IMR-90 (cell line): ENCODE measurements at regions not wholly inside any gene's neighbourhood (a gene's known extent, or its start where the extent isn't known, plus 50 kb on each side); places are given as distances from the start of the nearest gene placed in this dataset.

Experiments used
- CTCF ChIP-seq: conservative IDR thresholded peaks from 2 replicates; pipeline ENCODE4 v1.5.1; 2012; ENCODE audit warnings: mild to moderate bottlenecking, low read depth, low read length, improper control_type of control experiment
- ELK1 ChIP-seq: fragments of 150-350 bp; IDR thresholded peaks from 2 replicates; pipeline ENCODE4 v1.6.1; 2016; ENCODE audit warnings: low read depth, mild to moderate bottlenecking, low read length, moderate library complexity, borderline replicate concordance
- FOS ChIP-seq: fragments of 150-350 bp; IDR thresholded peaks from 2 replicates; pipeline ENCODE4 v1.6.1; 2016; ENCODE audit warnings: low read depth, low read length
- MXI1 ChIP-seq: IDR thresholded peaks from 2 replicates; pipeline ENCODE4 v1.6.1; 2012; ENCODE audit warnings: low read depth, mild to moderate bottlenecking, low read length, moderate library complexity, borderline replicate concordance
- NFE2L2 ChIP-seq: fragments of 150-350 bp; IDR thresholded peaks from 2 replicates; pipeline ENCODE4 v1.6.1; 2016; ENCODE audit warnings: low read depth, mild to moderate bottlenecking, low read length
- POLR2A ChIP-seq: IDR thresholded peaks from 2 replicates; pipeline ENCODE4 v1.6.1; 2012; ENCODE audit warnings: mild to moderate bottlenecking, low read depth, low read length
- RAD21 ChIP-seq: IDR thresholded peaks from 2 replicates; pipeline ENCODE4 v1.6.1; 2012; ENCODE audit warnings: low read length, improper control_type of control experiment
- RCOR1 ChIP-seq: IDR thresholded peaks from 2 replicates; pipeline ENCODE4 v1.6.1; 2012; ENCODE audit warnings: mild to moderate bottlenecking, low read length, improper control_type of control experiment; ENCODE audit not compliant: insufficient replicate concordance
- RFX5 ChIP-seq: IDR thresholded peaks from 2 replicates; pipeline ENCODE4 v1.8.0; 2012; ENCODE audit warnings: low read depth, mild to moderate bottlenecking, low read length, moderate library complexity
- USF2 ChIP-seq: fragments of 150-350 bp; IDR thresholded peaks from 2 replicates; pipeline ENCODE4 v1.6.1; 2017; ENCODE audit warnings: mild to moderate bottlenecking, antibody characterized with exemption, low read length, low read depth

GRCh38 chr13:44030615-44031014 lies 150.9 kb downstream of the LACC1 start:
- no peak for TF ChIP-seq POLR2A
- TF ChIP-seq CTCF = no peak
- TF ChIP-seq NFE2L2 = no peak
- no peak for TF ChIP-seq RFX5
- TF ChIP-seq ELK1 = no peak
- TF ChIP-seq RCOR1 = no peak
- no peak for TF ChIP-seq USF2
- no peak for TF ChIP-seq RAD21
- TF ChIP-seq FOS = no peak
- TF ChIP-seq MXI1 = no peak
